Transverse colon (tissue), 4 donors: ENCODE measurements at regions not wholly inside any gene's neighbourhood (a gene's known extent, or its start where the extent isn't known, plus 50 kb on each side); places are given as distances from the start of the nearest gene placed in this dataset.

Experiments
- DNase-seq: peaks from one replicate; pipeline ENCODE4 v3.0.0-alpha.2; 2019
- H3K27ac ChIP-seq, 4 donors: fragments of 200-600 bp; sonication (generic); 2 replicates each; pipeline ENCODE4 v1.5.1; 2016 to 2018; ENCODE audit warnings: inconsistent platforms in 4 of 4
- H3K27me3 ChIP-seq: fragments of 200-600 bp; sonication (generic); 2 replicates; pipeline ENCODE4 v1.5.1; 2017; ENCODE audit warnings: inconsistent platforms
- H3K36me3 ChIP-seq, 4 donors: fragments of 200-600 bp; sonication (generic); 2 replicates each; pipeline ENCODE4 v1.5.1; 2017 to 2019; ENCODE audit warnings: inconsistent platforms in 4 of 4
- H3K4me1 ChIP-seq, 4 donors: fragments of 200-600 bp; sonication (generic); 2 replicates each; pipeline ENCODE4 v1.5.1; 2017 to 2020; ENCODE audit warnings: inconsistent platforms in 4 of 4
- H3K4me3 ChIP-seq, 4 donors: fragments of 200-600 bp; sonication (generic); 1 replicate in 1 of 4; 2 replicates in 3 of 4; pipeline versions ENCODE4 v1.5.1 to v1.6.1; 2017 to 2019; ENCODE audit warnings: inconsistent platforms in 4 of 4
- H3K9me3 ChIP-seq, 2 donors: fragments of 200-600 bp; sonication (generic); 2 replicates each; pipeline ENCODE4 v1.5.1; 2017 to 2019; ENCODE audit warnings: inconsistent platforms in 2 of 2
- CTCF ChIP-seq, 5 experiments: fragments of 200-600 bp in 3 of 5; fragments of 450-650 bp in 2 of 5; sonication (generic) in 3 of 5; IDR thresholded peaks; 1 replicate in 2 of 5; 2 replicates in 3 of 5; pipeline ENCODE4 v1.5.1; 2016 to 2017; ENCODE audit warnings: antibody characterized with exemption in 5 of 5, inconsistent platforms in 3 of 5, mild to moderate bottlenecking in 2 of 5, moderate library complexity in 1 of 5
- EP300 ChIP-seq: sonication (generic); formaldehyde crosslinking; IDR thresholded peaks from one replicate; pipeline ENCODE4 v1.6.1; 2017; ENCODE audit warnings: antibody characterized with exemption, low read depth
- POLR2A ChIP-seq: fragments of 450-650 bp; IDR thresholded peaks from one replicate; pipeline ENCODE4 v1.6.1; 2016; ENCODE audit warnings: antibody characterized with exemption, mild to moderate bottlenecking, moderate library complexity
- POLR2AphosphoS5 ChIP-seq, 3 donors: sonication (generic); formaldehyde crosslinking; IDR thresholded peaks; one replicate each; pipeline ENCODE4 v1.6.1; 2016; ENCODE audit warnings: antibody characterized with exemption in 3 of 3
- WGBS, 2 donors: methylation state at CpG; one replicate each; pipeline ENCODE4 v1.1.5; 2018; ENCODE audit warnings: low coverage in 1 of 2; 5-methylcytosine and 5-hydroxymethylcytosine counted together
- in situ Hi-C, 4 donors: fragments of 200-750 bp; cut with MboI; loops; one replicate each; pipeline versions ENCODE4 v1.15.0 to v1.15.1; 2017; ENCODE audit warnings: low sequenced_read_pairs in 3 of 4, low pct_ligation_motif_present in 1 of 4, low pct_unique_long_range_greater_than_20kb in 1 of 4
- intact Hi-C: fragments of 100-400 bp; cut with DNase I; formaldehyde crosslinking; loops from one replicate; pipeline ENCODE4 v1.15.1; 2023; ENCODE audit warnings: low total_unique reads

GRCh38 chr3:110869736-110870135, 201.9 kb upstream of the NECTIN3 start:
- in situ Hi-C loops (no loop called here), intact Hi-C loops (no loop called here)
- no peaks in the 10 kb centered on the region for H3K9me3 ChIP-seq
- H3K4me3 ChIP-seq: no peak overlapping the region
- H3K36me3 ChIP-seq: no peaks in the 10 kb centered on the region
- DNase-seq: no peak
- H3K4me1 ChIP-seq: no peaks in the 10 kb centered on the region
- H3K27me3 ChIP-seq: no peaks in the 10 kb centered on the region
- no peak overlapping the region for H3K27ac ChIP-seq
- whole genome bisulfite sequencing, 2 donors: 94% methylated on average over 3 of the region's 3 CpGs; no CpG with 5 or more reads in 1 of the 2 donors
- TF ChIP-seq POLR2AphosphoS5 (IDR thresholded peaks at IDR 0.05) (no peak), POLR2A (no peak), CTCF (IDR thresholded peaks at IDR 0.05) (no peak), EP300 (no peak)

GRCh38 chr3:110871869-110872268, 199.7 kb upstream of the NECTIN3 start:
- H3K9me3 ChIP-seq: no peaks in the 10 kb centered on the region
- DNase-seq: no peak
- in situ Hi-C loops: no loop called here
- no peaks in the 10 kb centered on the region for H3K36me3 ChIP-seq
- intact Hi-C loops: loop anchor here (2.0 kb wide), 1 partner anchor 51 kb away; no protein-coding TSS in a partner anchor
- H3K27me3 ChIP-seq: no peaks in the 10 kb centered on the region
- TF ChIP-seq POLR2A (no peak), EP300 (no peak), POLR2AphosphoS5 (IDR thresholded peaks at IDR 0.05) (no peak), CTCF (IDR thresholded peaks at IDR 0.05) (no peak)
- no peak overlapping the region for H3K27ac ChIP-seq
- H3K4me1 ChIP-seq: no peaks in the 10 kb centered on the region
- no peak overlapping the region for H3K4me3 ChIP-seq

GRCh38 chr3:110878692-110879091, 192.9 kb upstream of the NECTIN3 start:
- in situ Hi-C loops: no loop called here
- 90 to 93% methylated on average over 3 of the region's 3 CpGs for WGBS, 2 donors

GRCh38 chr3:110881069-110881468, 190.5 kb upstream of the NECTIN3 start:
- Histone ChIP-seq H3K27ac (no peak overlapping the region), H3K36me3 (no peaks in the 10 kb centered on the region), H3K4me3 (no peak overlapping the region), H3K9me3 (no peaks in the 10 kb centered on the region), H3K4me1 (no peaks in the 10 kb centered on the region), H3K27me3 (no peaks in the 10 kb centered on the region)
- 32% methylated on average over 4 of the region's 4 CpGs; no CpG with 5 or more reads in 1 of the 2 donors for WGBS, 2 donors
- intact Hi-C loops (no loop called here), in situ Hi-C loops (no loop called here)
- DNase-seq: peak; percentile 65
- TF ChIP-seq EP300 (no peak), CTCF (IDR thresholded peaks at IDR 0.05) (peak in 1 of 5 experiments; percentile 18)

More at GRCh38 chr3:110878692-110879091, 192.9 kb upstream of the NECTIN3 start:
- TF ChIP-seq POLR2AphosphoS5 (IDR thresholded peaks at IDR 0.05) (no peak), POLR2A (no peak), CTCF (IDR thresholded peaks at IDR 0.05) (no peak), EP300 (no peak)
- H3K4me1 ChIP-seq: no peaks in the 10 kb centered on the region
- intact Hi-C loops: no loop called here
- no peaks in the 10 kb centered on the region for H3K36me3 ChIP-seq
- no peaks in the 10 kb centered on the region for H3K27me3 ChIP-seq
- no peak overlapping the region for H3K27ac ChIP-seq
- H3K4me3 ChIP-seq: no peak overlapping the region
- H3K9me3 ChIP-seq: no peaks in the 10 kb centered on the region
- no peak for DNase-seq
